ENCODE measurements at regions not wholly inside any gene's neighbourhood (a gene's known extent, or its start where the extent isn't known, plus 50 kb on each side); places are given as distances from the start of the nearest gene placed in this dataset.

- DNase-seq (ENCODE audit: low spot score) = no peak
These were observed 327.4 kb downstream of the CTTN start for GRCh38 chr11:70725739-70726138.

- no peak for DNase-seq (ENCODE audit: low spot score)
These were observed 328.7 kb downstream of the CTTN start for GRCh38 chr11:70727021-70727420.

- no peak for DNase-seq (ENCODE audit: low spot score)
These were observed 329.7 kb downstream of the CTTN start for GRCh38 chr11:70727899-70728620.

GRCh38 chr11:70729949-70730348 lies 331.6 kb downstream of the CTTN start:
- no peak for DNase-seq (ENCODE audit: low spot score)

- no peak for DNase-seq (ENCODE audit: low spot score)
These were observed 332.1 kb downstream of the CTTN start for GRCh38 chr11:70730411-70730810.

GRCh38 chr11:70731271-70732022 lies 333.1 kb downstream of the CTTN start:
- DNase-seq (ENCODE audit: low spot score) = no peak

- DNase-seq (ENCODE audit: low spot score) = no peak
These were observed 333.9 kb downstream of the CTTN start for GRCh38 chr11:70732023-70732880.

GRCh38 chr11:70732881-70733196 lies 334.5 kb downstream of the CTTN start:
- DNase-seq (ENCODE audit: low spot score) = no peak

GRCh38 chr11:70733327-70734325 lies 335.3 kb downstream of the CTTN start:
- no peak for DNase-seq (ENCODE audit: low spot score)

GRCh38 chr11:70734379-70734778 lies 336.1 kb downstream of the CTTN start:
- DNase-seq (ENCODE audit: low spot score) = no peak

- DNase-seq (ENCODE audit: low spot score) = no peak
These were observed 336.6 kb downstream of the CTTN start for GRCh38 chr11:70734911-70735310.

- no peak for DNase-seq (ENCODE audit: low spot score)
These were observed 337.6 kb downstream of the CTTN start for GRCh38 chr11:70735976-70736375.

- DNase-seq (ENCODE audit: low spot score) = no peak
These were observed 338.1 kb downstream of the CTTN start for GRCh38 chr11:70736461-70736860.

- no peak for DNase-seq (ENCODE audit: low spot score)
These were observed 338.8 kb downstream of the CTTN start for GRCh38 chr11:70736937-70737640.

GRCh38 chr11:70737816-70738630 lies 339.7 kb downstream of the CTTN start:
- DNase-seq (ENCODE audit: low spot score) = no peak

GRCh38 chr11:70738661-70739060 lies 340.3 kb downstream of the CTTN start:
- DNase-seq (ENCODE audit: low spot score) = no peak

- DNase-seq (ENCODE audit: low spot score) = no peak
These were observed 340.8 kb downstream of the CTTN start for GRCh38 chr11:70739091-70739490.

GRCh38 chr11:70739811-70740487 lies 341.6 kb downstream of the CTTN start:
- DNase-seq (ENCODE audit: low spot score) = no peak

- DNase-seq (ENCODE audit: low spot score) = no peak
These were observed 342.1 kb downstream of the CTTN start for GRCh38 chr11:70740488-70740851.

GRCh38 chr11:70741085-70741484 lies 342.8 kb downstream of the CTTN start:
- no peak for DNase-seq (ENCODE audit: low spot score)

Measured in CD4-positive, alpha-beta T cell treated with Interleukin-6 at 100 ng/mL for 8 hours (primary cell).